ENCODE measurements at regions not wholly inside any gene's neighbourhood (a gene's known extent, or its start where the extent isn't known, plus 50 kb on each side); places are given as distances from the start of the nearest gene placed in this dataset.
"Not testable (repeated sequence)": the region's sequence is repeated elsewhere in the genome, so short reads cannot be mapped to it uniquely, and the experiment has no call there.

GRCh38 chr7:81042646-81043045, 123.8 kb upstream of the SEMA3C start:
- TF ChIP-seq CTCF, POLR2A (IDR thresholded peaks at IDR 0.05): not testable (repeated sequence)

Data from thyroid gland (tissue), 4 donors.